IMR-90 (cell line): ENCODE measurements at regions not wholly inside any gene's neighbourhood (a gene's known extent, or its start where the extent isn't known, plus 50 kb on each side); places are given as distances from the start of the nearest gene placed in this dataset.

ENCODE experiments used
- ATAC-seq: fragments of 200-7000 bp; cut with Tn5 transposase; 2 replicates; pipeline ENCODE4 v1.9.1; 2020; ENCODE audit warnings: low read depth, mild to moderate bottlenecking, moderate library complexity
- BruUV-seq: library from RNA; stranded (reverse); fragments of 400-500 nt; replicated peaks from 2 replicates; lab custom pipeline; 2021; lab: Mats Ljungman, UMichigan
- CTCF ChIA-PET: fragments of 300-600 bp; formaldehyde crosslinking; extraction: SDS; loops from one replicate; lab custom pipeline; 2021; ENCODE audit warnings: antibody characterized with exemption; lab: Yijun Ruan, JAX
- POLR2A ChIA-PET: fragments of 300-600 bp; sonication (Branson Sonifier 250); formaldehyde crosslinking; loops from one replicate; lab custom pipeline; 2022; ENCODE audit warnings: antibody characterized with exemption; ENCODE audit not compliant: unreplicated experiment; lab: Charles Lee
- DNase-seq: peaks from one replicate; pipeline ENCODE4 v3.0.0; 2013
- H2AFZ ChIP-seq: replicated peaks from 2 replicates; pipeline ENCODE3; 2013; ENCODE audit warnings: low read length, mild to moderate bottlenecking; ENCODE audit not compliant: poor library complexity
- H2AK5ac ChIP-seq: 2 replicates; pipeline ENCODE4 v1.6.1; 2013; ENCODE audit warnings: low read depth, low read length, inconsistent platforms
- H2AK9ac ChIP-seq: replicated peaks from 2 replicates; pipeline ENCODE3; 2013; ENCODE audit warnings: mild to moderate bottlenecking, low read depth, low read length, moderate library complexity; ENCODE audit not compliant: poor library complexity
- H2BK120ac ChIP-seq: 2 replicates; pipeline ENCODE4 v1.6.1; 2013; ENCODE audit warnings: low read depth, low read length, inconsistent platforms
- H2BK15ac ChIP-seq: 3 replicates; pipeline ENCODE4 v1.6.1; 2013; ENCODE audit warnings: low read depth, low read length, inconsistent platforms
- H2BK20ac ChIP-seq: 2 replicates; pipeline ENCODE4 v1.6.1; 2013; ENCODE audit warnings: low read depth, mild to moderate bottlenecking, inconsistent platforms, low read length, moderate library complexity
- H2BK5ac ChIP-seq: 2 replicates; pipeline ENCODE4 v1.6.1; 2013; ENCODE audit warnings: mild to moderate bottlenecking, low read depth, low read length, inconsistent platforms; ENCODE audit not compliant: poor library complexity, severe bottlenecking
- H3K14ac ChIP-seq: replicated peaks from 2 replicates; pipeline ENCODE4 v1.6.1; 2013; ENCODE audit warnings: low read depth, low read length, inconsistent platforms
- H3K18ac ChIP-seq: 2 replicates; pipeline ENCODE4 v1.6.1; 2013; ENCODE audit warnings: low read depth, low read length, control low read depth
- H3K23ac ChIP-seq: 2 replicates; pipeline ENCODE4 v1.6.1; 2013; ENCODE audit warnings: low read depth, low read length, inconsistent platforms
- H3K27ac ChIP-seq: 2 replicates; pipeline ENCODE4 v1.5.1; 2013; ENCODE audit warnings: mild to moderate bottlenecking, control low read depth, low read length; ENCODE audit not compliant: insufficient read depth
- H3K27me3 ChIP-seq: 2 replicates; pipeline ENCODE4 v1.6.1; 2013; ENCODE audit warnings: low read length; ENCODE audit not compliant: control insufficient read depth, insufficient read depth
- H3K36me3 ChIP-seq: 2 replicates; pipeline ENCODE4 v1.6.1; 2013; ENCODE audit warnings: low read length, mixed read lengths; ENCODE audit not compliant: control insufficient read depth, insufficient read depth
- H3K4ac ChIP-seq: 2 replicates; pipeline ENCODE4 v1.6.1; 2013; ENCODE audit warnings: low read depth, low read length, inconsistent platforms
- H3K4me1 ChIP-seq: 2 replicates; pipeline ENCODE4 v1.6.1; 2013; ENCODE audit warnings: low read length, mixed read lengths; ENCODE audit not compliant: control insufficient read depth, insufficient read depth
- H3K4me2 ChIP-seq: 2 replicates; pipeline ENCODE4 v1.6.1; 2013; ENCODE audit warnings: low read depth, mild to moderate bottlenecking, control low read depth, low read length, moderate library complexity
- H3K4me3 ChIP-seq: 2 replicates; pipeline ENCODE4 v1.5.1; 2013; ENCODE audit warnings: low read depth, mild to moderate bottlenecking, control low read depth, low read length, moderate library complexity; ENCODE audit not compliant: insufficient read depth
- H3K56ac ChIP-seq: 2 replicates; pipeline ENCODE4 v1.6.1; 2013; ENCODE audit warnings: low read length, inconsistent platforms; ENCODE audit not compliant: insufficient read depth; ENCODE audit errors: extremely low read depth
- H3K79me1 ChIP-seq, 2 experiments: 2 replicates each; pipeline ENCODE4 v1.6.1; 2013; ENCODE audit warnings: low read length in 2 of 2, inconsistent platforms in 1 of 2, low read depth in 1 of 2
- H3K9ac ChIP-seq: 2 replicates; pipeline ENCODE4 v1.6.1; 2013; ENCODE audit warnings: low read depth, low read length, control low read depth
- H3K9me1 ChIP-seq: 2 replicates; pipeline ENCODE4 v1.6.1; 2013; ENCODE audit warnings: low read length, inconsistent platforms; ENCODE audit not compliant: insufficient read depth
- H3K9me3 ChIP-seq: 2 replicates; pipeline ENCODE4 v1.6.1; 2013; ENCODE audit warnings: low read length; ENCODE audit not compliant: control insufficient read depth, insufficient read depth
- H4K20me1 ChIP-seq: 2 replicates; pipeline ENCODE4 v1.6.1; 2013; ENCODE audit warnings: low read length, inconsistent platforms; ENCODE audit not compliant: insufficient read depth
- H4K5ac ChIP-seq: 2 replicates; pipeline ENCODE4 v1.6.1; 2013; ENCODE audit warnings: mild to moderate bottlenecking, low read depth, low read length, control low read depth
- H4K8ac ChIP-seq, 2 experiments: 2 replicates each; pipeline ENCODE4 v1.6.1; 2013; ENCODE audit warnings: low read depth in 2 of 2, low read length in 2 of 2, control low read depth in 1 of 2, inconsistent platforms in 1 of 2
- H4K91ac ChIP-seq: 2 replicates; pipeline ENCODE4 v1.6.1; 2013; ENCODE audit warnings: low read depth, low read length, inconsistent platforms; ENCODE audit not compliant: insufficient read depth
- FOS ChIP-seq: fragments of 150-350 bp; IDR thresholded peaks from 2 replicates; pipeline ENCODE4 v1.6.1; 2016; ENCODE audit warnings: low read depth, low read length
- MAFK ChIP-seq: IDR thresholded peaks from 2 replicates; pipeline ENCODE4 v1.6.1; 2012; ENCODE audit warnings: low read depth, low read length, improper control_type of control experiment
- WGBS, 2 experiments: methylation state at CpG; one replicate each; pipeline versions ENCODE4 v1.1.5 to v1.1.7; 2013; ENCODE audit warnings: missing lambda C conversion rate in 2 of 2; ENCODE audit not compliant: insufficient read length in 1 of 2; ENCODE audit errors: extremely low coverage in 2 of 2; 5-methylcytosine and 5-hydroxymethylcytosine counted together
- dilution Hi-C: fragments of 300-500 bp; cut with HindIII; formaldehyde crosslinking; loops from one replicate; pipeline ENCODE4 v1.14.3; 2018; ENCODE audit warnings: low sequenced_read_pairs; ENCODE audit not compliant: unreplicated experiment
- in situ Hi-C: fragments of 300-500 bp; cut with MboI; formaldehyde crosslinking; loops from 3 replicates; pipeline ENCODE4 v1.14.3; 2019; ENCODE audit warnings: low sequenced_read_pairs, inconsistent platforms, mixed read lengths
- intact Hi-C: fragments of 100-400 bp; cut with micrococcal nuclease; formaldehyde crosslinking; loops from 2 replicates; pipeline ENCODE4 v1.10.0; 2022

- peak; percentile 44 for ATAC-seq
- Histone ChIP-seq H3K4me2 (no peak overlapping the region), H3K4me3 (no peak overlapping the region), H3K23ac (no peak overlapping the region), H3K79me1 (no peaks in the 10 kb centered on the region), H3K9me1 (no peaks in the 10 kb centered on the region), H2BK15ac (no peak overlapping the region), H2AK5ac (no peak overlapping the region), H4K8ac (no peak overlapping the region), H4K20me1 (no peaks in the 10 kb centered on the region), H3K36me3 (no peaks in the 10 kb centered on the region), H3K9ac (no peak overlapping the region), H2BK20ac (no peak overlapping the region), H2AK9ac (no peak overlapping the region), H3K27ac (no peak overlapping the region), H4K91ac (no peak overlapping the region), H3K4ac (no peak overlapping the region), H4K5ac (no peak overlapping the region), H3K18ac (no peak overlapping the region), H3K14ac (no peak overlapping the region), H2BK5ac (no peak overlapping the region), H3K9me3 (no peaks in the 10 kb centered on the region), H2AFZ (no peak overlapping the region), H3K56ac (no peak overlapping the region), H3K4me1 (no peaks in the 10 kb centered on the region), H3K27me3 (peaks cover 2% of the 10 kb centered on the region), H2BK120ac (no peak overlapping the region)
- ChIA-PET CTCF (no interaction called here), POLR2A (interaction anchor here (0.6 kb wide), 1 partner anchor 791 kb away, joined by 4 read pairs; no protein-coding TSS in a partner anchor)
- intact Hi-C loops, result no loop called here
- BruUV-seq, result no TSS peak
- TF ChIP-seq MAFK, result no peak
- TF ChIP-seq FOS, result peak; percentile 27; the same call in 1 of the 2 replicates
- no CpG with 5 or more reads among the region's 3 CpGs for WGBS, 2 experiments
- in situ Hi-C loops, result no loop called here
- dilution Hi-C loops, result no loop called here
- peak; percentile 34 for DNase-seq
Measured at GRCh38 chr6:87897663-87898062, 150.0 kb upstream of the SPACA1 start.
